GM21447 (cell line): ENCODE measurements at regions not wholly inside any gene's neighbourhood (a gene's known extent, or its start where the extent isn't known, plus 50 kb on each side); places are given as distances from the start of the nearest gene placed in this dataset.
"Not testable (repeated sequence)": the region's sequence is repeated elsewhere in the genome, so short reads cannot be mapped to it uniquely, and the experiment has no call there.

Source experiments
- ATAC-seq: cut with Tn5 transposase; IDR thresholded peaks from one replicate; pipeline ENCODE4 v1.9.1; 2021; ENCODE audit not compliant: unreplicated experiment

DNA sequence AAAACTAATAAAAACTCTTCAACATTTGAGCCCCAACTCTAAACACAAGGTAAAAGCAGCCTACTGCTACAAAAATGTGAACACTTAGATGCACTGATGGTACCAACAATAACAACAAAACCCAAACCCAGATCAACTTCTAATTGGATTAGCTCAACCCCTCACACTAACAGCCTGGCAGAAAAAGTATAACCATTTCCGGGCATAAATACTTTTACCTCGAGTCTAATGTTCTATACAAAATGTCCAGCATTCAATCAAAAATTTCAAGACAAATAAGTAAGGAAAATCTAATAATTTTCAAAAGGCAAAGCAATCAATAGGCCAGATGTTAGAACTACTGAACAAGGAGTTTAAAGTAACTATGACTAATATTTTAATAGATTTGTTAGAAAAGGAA lies 303.3 kb downstream of the ARRDC4 start:
- no peak for ATAC-seq

DNA sequence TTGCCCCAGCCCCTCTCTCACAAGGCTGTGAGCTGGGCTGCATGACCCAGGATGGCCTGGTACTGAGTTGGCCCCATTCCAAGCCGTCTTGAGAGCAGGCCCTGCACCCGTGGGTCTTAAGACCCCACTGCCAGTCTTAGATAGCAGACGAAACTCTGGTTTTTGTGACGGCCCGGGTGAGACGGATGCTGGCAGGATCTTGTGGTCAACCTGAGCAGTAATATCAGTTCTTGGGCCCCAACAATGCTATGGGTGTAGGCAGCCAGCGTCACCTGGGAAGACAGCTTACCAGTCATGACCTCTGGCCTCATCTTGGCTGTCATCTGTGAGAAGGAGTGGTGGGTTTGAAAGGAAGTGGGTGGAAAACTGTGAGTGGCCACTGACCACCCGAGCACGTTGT lies 305.8 kb downstream of the ARRDC4 start:
- no peak for ATAC-seq

DNA sequence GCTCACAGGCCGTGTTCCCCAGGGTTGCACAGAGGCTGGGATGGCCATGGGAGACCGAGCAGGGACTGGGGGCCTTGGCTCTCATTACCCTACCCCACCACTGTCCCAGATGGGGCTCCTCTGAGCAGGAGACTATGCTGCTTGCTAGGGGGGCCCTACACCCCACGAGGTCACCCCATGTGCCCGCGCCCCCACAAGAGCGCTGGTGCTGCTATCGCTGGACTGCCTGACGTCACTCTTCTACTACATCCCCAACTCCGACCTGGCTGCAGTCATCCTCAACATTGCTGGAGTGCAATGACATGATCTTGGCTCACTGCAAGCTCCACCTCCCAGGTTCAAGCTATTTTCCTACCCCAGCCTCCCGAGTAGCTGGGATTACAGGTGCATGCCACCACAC lies 307.7 kb downstream of the ARRDC4 start:
- no peak for ATAC-seq

DNA sequence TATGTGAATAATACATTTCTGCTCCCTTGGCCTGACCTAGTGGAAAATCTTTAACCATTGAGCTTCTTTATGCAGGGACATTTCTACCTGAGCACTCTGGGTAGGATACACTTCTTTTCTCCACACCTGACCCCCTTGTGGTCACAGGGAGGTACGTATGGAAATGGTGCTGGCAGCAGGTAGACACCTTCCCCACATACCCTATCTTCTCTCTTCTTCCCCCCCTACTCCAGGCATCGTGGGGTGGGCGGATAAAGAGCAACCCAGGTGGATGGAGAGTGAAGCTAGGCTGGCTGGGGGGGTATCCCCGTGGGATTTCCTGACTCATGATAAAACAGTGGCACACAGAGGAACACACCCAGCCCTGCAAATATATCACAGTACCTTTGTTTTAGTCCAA lies 312.1 kb downstream of the ARRDC4 start:
- ATAC-seq: no peak

DNA sequence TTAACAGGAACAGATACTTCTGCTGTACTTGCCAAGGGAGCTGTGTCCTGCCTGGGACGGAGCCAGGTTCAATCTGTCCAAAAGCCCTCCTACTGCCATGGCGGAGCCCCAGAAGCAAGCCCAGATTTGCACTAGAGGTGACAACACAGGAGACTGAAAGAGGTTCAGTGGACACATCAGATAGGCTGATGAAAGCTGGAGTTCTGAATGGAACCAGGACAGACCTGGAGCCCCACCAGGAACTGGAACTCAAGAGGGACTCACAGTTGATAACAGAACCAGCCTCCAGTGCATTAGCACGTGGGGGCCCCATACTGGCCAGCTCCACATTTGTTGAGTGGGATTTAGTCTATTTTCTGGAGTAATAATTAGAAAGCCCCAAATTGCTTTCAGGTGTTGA lies 315.5 kb downstream of the ARRDC4 start:
- no peak for ATAC-seq

DNA sequence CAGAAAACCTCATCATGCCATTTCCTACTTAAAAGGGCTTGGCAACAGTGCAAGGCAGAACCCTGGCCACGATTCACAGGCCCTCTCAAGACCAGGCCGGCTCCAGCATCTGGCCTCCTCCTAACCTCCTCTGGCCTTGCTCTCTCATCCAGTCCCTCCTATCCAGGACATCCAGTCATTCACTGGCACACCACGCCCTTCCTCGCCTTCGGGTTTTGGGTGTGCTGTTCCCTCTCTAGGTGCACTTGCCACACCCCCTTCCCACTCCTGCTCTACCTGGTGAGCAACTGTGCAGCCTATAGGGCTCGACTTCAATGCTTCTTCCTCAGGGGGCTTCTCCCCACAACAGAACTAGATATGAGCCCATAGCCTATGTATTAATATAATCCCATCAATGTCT lies 317.1 kb downstream of the ARRDC4 start:
- ATAC-seq: no peak

DNA sequence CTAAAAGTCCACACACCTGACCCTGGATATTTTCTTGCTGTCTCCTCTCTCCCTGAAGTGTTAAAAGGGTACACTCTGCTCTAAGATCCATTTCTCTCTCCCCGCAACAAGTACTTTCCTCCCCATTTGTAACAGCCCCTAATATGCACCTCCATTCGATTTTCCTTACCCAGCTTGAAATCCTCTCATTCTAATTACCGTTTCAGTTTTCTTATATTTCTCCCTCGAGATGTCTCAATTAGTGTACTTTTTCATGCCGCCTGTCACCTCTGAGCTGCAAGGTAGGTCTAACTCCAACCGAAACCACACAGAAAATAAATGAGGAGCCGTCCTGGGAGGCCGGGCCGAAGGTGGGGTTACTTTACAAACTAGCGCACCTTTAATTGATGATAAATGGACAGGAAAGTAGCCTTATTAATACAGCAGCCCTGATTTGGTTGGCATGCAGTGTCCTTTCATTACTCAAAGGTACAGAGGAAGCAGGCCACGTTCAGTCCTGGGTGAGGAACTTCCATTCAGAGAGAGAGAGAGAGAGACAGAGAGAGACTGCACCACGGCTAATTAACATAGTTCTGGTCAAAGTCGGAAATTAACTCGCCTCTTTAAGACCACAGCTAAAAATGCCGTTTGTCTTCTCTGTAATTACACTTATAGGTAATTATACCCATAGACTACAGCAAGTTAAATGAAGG lies 319.9 kb downstream of the ARRDC4 start:
- no peak for ATAC-seq

DNA sequence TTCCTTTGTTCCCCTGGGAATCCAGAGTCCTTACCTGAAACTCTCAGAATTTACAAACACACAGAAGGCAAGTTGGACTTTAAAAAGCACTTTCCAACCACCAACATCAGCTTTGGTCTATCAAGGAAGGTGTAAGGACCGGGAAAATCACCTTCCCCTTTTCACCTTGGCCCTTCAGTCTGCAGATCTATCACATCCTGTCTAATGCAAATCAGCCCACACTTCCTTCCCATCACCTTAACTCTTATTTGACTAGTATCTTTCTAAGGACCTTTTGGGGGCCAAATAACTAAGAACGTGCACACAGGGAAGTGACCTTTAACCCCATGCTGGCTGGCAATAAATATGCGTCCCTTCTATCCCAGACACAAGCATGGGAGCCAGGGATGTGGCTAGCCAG lies 320.6 kb downstream of the ARRDC4 start:
- ATAC-seq: no peak

DNA sequence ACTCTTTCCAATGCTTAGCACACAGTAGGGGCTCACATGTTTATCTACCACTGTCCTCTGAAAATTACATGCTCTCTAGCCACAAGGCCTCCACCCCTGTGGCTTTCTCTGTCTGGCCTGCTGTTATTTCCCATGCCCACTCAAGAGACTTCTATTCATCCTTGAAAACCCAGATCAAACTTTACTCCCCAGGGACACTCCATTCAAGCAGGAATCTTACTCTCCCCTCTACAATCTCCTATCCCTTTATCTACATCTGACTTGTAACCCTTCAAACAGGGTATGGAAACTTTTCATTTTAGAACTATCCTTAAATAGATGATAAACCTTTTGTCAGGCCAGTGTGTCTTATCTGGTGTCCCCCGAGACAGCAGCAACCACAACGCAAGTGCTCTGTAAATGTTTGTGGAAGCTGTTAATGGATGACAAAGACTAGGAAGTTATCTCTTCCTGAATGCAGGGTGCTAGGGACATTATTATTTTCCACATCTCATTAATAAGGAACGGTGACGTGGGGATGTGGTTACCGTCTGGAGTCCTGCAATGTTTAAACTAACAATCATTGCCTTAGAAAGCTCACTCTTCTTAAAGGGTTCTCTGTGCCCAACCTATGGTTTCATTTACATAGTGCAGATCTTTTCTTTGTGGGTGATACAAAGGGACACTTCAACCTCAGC lies 322.3 kb downstream of the ARRDC4 start:
- no peak for ATAC-seq

DNA sequence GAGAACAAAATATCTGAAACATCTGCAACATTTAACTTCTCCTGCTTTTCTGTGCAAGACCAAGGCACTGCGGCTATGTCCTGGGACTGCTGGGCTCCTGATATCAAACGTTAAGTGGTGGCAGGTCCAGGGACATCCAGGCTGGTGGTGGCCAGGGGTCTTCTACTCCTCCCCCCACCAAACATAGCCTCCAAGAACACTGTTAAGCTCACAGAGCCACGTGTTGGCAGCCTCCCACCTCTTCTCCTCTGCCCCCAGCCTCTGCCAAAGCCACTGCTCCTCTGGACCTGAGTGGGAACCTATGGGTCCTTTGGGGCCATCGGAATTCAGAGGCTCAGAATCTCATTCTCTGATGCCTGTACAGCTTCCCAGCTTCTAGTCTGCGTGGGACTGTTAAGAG lies 325.7 kb downstream of the ARRDC4 start:
- no peak for ATAC-seq

DNA sequence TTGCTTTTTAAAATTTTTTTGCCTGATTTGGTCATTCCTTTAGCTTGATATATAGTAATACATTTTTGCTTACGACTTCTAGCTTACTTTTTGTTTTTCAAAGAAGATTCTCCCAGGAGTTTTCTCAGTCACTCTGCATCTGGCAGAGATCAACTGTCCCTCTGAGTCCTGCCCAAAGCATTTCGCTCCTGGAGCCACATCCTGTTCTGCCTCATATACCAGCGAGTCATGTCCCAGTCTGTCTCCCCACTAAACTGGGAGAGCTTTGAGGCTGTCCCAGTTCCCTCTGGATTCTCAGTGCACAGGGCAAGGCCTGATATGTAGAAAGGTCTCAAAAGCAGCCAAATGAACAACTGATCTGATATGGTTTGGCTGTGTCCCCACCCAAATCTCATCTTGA lies 326.3 kb downstream of the ARRDC4 start:
- ATAC-seq: no peak

DNA sequence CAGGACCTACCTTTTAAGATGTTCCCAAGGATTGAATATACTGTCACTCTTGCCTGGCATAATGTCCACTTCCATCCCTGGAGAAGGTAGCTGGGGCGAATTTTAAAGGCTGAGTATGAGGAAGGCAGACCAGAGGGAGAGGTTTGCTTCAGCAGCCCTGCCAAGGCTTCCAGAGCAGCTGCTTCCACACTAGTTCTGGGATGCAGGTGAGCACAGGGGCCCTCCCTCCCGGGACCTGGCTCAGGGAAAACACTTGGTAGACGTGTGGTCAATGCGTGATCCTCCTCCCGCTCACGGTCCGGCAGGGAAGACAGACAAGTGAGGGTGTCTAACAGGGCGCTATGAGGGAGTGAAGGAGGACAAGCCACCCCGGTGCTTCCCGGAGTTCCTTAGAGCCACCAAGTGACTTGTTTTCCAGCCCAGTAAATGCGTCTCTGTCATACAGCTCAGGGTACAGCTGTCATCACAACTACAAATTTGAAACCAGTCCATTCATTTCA lies 327.6 kb downstream of the ARRDC4 start:
- ATAC-seq: no peak

DNA sequence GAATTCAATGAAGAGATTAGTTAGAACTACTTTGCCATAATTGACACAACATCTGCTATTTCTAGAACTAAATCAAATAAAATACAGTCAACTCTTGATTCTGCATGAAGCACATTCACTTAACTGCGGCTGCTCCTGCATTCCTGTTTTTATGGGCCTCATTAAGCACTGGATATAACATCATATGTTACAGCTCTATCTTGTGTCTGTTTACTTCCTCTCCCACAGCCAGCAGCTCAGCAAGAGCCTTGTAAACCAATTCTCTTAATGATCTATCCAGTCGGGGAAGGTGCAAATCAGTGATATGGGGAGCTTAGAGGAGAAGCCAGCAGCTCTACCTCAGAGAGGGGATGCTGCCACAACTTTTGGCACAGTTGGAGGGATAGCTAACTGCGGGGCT lies 329.2 kb downstream of the ARRDC4 start:
- ATAC-seq: no peak

DNA sequence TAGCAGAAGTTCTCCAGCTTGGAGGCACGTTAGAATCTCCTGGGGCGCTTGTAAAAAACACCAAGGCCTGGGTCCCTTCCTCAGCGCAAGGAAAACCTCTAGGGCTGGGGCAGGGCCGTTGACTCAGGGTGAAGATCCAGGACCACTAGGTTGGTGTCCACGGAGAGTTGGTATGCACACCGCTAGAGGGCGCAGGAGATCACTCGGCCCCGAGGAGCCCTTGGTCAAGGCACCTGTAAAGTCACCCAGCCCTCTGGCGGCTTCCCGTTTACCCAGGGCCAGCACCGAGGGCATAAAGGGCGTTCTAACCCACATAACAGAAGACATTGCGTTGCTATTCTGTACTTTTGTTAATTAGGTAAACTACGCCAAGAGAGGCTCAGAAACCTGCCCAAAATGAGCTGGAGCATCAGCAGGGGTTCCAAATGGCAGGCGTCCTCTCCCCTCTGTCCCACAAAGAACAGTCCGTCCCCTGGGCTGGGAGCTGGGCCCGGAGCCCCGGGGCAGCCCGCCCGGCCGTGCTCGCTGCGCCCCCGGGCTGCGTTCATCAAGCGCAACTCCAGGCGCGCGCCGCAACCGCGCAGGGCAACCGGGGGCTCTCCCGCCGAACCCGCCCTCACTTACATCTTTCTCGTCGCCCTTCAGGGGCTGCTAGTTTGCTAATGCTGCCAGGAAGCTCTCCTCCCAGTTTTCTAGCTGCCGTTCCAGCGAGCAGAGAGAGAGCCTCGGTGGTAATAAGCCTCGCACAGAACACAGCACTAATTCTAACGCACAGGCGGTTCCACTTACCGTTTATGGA lies 332.1 kb downstream of the ARRDC4 start:
- ATAC-seq: peak; percentile 76

DNA sequence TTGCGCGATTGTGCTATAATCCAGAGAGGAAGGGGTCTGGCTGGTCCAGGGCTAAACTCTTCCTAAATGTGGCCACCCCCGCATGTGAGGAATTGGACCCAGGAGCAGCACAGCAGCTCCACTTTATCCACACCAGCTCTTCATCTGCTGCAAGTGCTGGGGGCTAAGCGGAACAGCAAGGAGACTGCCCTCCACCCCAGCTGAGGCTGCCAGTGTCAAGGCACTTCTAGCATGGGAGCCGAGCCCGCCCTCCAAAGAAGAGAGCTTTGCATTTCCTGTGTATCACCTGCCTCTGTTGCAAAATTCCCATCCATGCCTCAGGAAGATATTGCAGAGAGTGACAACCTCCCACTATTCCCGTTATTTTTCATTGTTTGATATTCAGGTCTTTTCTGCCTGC lies 333.6 kb downstream of the ARRDC4 start:
- no peak for ATAC-seq

DNA sequence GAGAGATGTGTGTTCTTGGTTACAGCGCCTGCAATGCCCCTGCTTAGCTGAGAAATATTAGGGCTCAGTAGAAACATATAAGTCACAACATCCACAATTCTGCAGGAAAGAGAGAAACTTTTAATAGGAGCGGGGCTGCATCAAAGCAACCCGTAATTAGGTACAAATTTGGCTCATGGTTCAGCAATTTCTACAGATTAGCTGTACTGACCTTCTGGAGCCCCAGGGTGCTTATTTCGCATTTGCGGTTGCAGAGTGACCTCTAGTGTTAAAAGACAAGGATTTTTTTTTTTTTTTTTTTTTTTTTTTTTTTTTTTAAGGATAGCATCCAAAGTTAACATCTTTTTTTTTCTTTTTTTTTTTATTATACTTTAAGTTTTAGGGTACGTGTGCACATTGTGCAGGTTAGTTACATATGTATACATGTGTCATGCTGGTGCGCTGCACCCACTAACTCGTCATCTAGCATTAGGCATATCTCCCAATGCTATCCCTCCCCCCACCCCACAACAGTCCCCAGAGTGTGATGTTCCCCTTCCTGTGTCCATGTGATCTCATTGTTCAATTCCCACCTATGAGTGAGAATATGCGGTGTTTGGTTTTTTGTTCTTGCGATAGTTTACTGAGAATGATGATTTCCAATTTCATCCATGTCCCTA lies 334.7 kb downstream of the ARRDC4 start:
- ATAC-seq: not testable (repeated sequence)

DNA sequence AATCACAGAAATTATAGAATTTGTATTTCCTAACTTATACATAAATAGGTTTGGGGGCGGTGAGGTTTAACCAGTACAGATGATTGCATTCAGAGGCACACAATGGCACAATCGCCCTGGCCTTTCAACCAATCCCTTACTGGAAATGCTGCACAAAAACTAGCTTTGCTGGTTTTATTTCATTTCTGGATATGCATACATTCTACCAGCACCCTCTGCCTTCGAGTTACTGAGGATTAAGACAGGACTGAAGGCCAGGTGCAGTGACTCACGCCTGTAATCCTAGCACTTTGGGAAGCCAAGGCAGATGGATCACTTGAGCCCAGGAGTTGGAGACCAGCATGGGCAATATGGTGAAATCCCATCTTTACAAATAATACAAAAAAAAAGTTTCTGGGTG lies 336.1 kb downstream of the ARRDC4 start:
- ATAC-seq: no peak

DNA sequence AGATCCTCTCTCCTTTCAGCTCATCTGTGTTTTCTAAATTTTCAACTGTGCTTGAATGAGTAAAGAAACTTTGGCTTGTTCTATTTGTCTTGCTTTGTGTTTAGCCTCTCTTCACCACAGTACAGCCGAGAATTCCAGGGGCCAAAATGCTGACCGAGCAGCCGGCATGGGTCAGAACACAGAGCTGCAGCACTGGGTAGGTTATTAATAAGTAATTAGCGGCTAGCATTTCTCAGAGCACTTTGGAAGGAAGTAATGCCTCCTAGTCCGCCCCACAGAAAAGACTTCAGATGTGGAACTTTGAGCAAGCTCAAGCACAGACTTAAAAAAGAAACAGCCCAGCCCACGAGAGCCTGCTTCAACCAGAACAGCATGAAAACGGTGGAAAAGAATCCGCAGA lies 343.9 kb downstream of the ARRDC4 start:
- no peak for ATAC-seq

DNA sequence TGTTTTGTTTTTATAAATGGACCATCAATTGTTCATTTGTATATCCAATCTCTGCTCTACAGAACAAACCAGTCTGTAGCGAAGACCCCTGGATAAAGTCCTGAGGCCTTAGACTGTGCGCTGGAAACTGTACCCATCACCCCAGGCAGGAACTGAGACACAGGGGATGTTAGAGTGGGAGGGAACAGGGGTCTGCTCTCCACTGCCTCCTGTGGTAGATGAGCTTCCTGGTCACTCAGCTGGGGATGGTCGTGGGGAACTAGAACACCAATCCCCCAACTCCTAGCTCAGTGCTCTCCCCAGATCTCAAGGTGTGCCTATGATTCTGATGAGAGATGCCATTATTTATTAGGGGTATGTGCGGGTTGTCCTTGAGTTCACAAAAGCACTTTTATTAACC lies 340.2 kb upstream of the IGF1R start:
- no peak for ATAC-seq

DNA sequence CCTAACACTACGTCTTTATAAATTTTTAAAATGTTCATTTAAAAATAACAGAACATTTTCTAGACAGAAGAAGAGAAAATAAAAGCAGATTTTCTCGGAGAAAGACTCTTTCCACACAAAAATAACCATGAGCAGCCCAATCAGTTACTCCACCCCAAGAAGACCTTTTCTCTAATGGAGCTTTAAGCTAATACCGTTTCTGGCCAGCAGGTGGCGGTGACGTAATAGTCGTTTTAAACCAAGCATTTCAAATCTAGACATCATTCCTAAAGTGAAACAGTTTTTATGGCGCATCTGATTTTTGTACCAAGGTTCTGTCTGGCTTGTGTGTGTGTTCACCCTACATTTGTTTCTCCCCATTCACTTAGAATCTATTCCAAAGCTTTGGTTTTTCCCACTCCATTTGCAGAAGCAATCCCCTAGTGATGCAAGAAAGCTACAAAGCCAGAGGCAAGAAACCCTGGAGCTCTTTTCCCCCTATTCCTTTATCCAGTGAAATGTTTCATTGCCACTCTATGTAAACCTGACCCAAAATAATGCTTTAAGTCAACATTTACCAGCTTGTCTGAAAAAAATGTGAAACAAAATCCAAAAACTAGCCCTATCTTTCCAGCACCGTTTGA lies 336.7 kb upstream of the IGF1R start:
- ATAC-seq: no peak

DNA sequence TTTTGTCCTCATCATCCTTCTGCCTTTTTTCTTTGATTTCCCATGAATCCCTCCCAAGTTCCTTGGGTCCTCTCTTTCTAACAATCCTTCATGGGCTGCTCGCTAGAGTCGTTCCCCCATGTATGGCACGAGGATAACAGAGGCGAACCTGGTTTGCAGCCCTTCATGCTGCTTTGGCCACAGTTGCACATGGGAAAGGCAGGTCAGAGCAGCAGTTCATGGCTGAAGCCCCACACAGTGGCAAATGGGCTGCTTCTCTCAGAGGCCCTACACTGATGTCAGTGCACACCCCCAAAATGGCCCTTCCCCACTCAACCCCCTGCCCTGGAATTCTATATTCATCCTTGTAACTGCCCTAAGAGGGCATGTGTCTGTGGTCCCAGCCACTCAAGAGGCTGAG lies 335.4 kb upstream of the IGF1R start:
- no peak for ATAC-seq
